ENCODE measurements at regions not wholly inside any gene's neighbourhood (a gene's known extent, or its start where the extent isn't known, plus 50 kb on each side); places are given as distances from the start of the nearest gene placed in this dataset.

GRCh38 chr17:54157542-54157941 lies 334.8 kb downstream of the KIF2B start:
- WGBS, 2 donors, result 85 to 89% methylated on average over 2 of the region's 2 CpGs
- Histone ChIP-seq H3K4me1 (no peaks in the 10 kb centered on the region), H3K27ac (no peak overlapping the region), H3K4me3 (replicated peaks in 1 of 3) (no peak overlapping the region), H3K36me3 (no peaks in the 10 kb centered on the region), H3K9me3 (no peaks in the 10 kb centered on the region), H3K27me3 (no peaks in the 10 kb centered on the region)
- TF ChIP-seq POLR2A (IDR thresholded peaks at IDR 0.05) (no peak), CTCF (IDR thresholded peaks at IDR 0.05) (no peak)
- DNase-seq, result no peak
- intact Hi-C loops (cut with DNase I), result no loop called here

GRCh38 chr17:54172096-54172984 lies 349.6 kb downstream of the KIF2B start:
- no peaks in the 10 kb centered on the region for H3K36me3 ChIP-seq
- no peak overlapping the region for H3K27ac ChIP-seq
- no peaks in the 10 kb centered on the region for H3K27me3 ChIP-seq
- no peaks in the 10 kb centered on the region for H3K4me1 ChIP-seq
- intact Hi-C loops (cut with DNase I), result no loop called here
- 35 to 38% methylated on average over 3 of the region's 3 CpGs for WGBS, 2 donors
- TF ChIP-seq CTCF (IDR thresholded peaks at IDR 0.05) (peak in 4 of 6 experiments; percentile 45 to 67 (median 62)), POLR2A (IDR thresholded peaks at IDR 0.05) (no peak)
- no peaks in the 10 kb centered on the region for H3K9me3 ChIP-seq
- no peak overlapping the region for H3K4me3 ChIP-seq (replicated peaks in 1 of 3)
- DNase-seq, result peak; percentile 9 to 21

- Histone ChIP-seq H3K27me3 (no peaks in the 10 kb centered on the region), H3K4me3 (replicated peaks in 1 of 3) (no peak overlapping the region), H3K36me3 (no peaks in the 10 kb centered on the region), H3K27ac (no peak overlapping the region), H3K9me3 (no peaks in the 10 kb centered on the region), H3K4me1 (no peaks in the 10 kb centered on the region)
- no peak for TF ChIP-seq POLR2A (IDR thresholded peaks at IDR 0.05)
- TF ChIP-seq CTCF (IDR thresholded peaks at IDR 0.05), result no peak
- intact Hi-C loops (cut with DNase I), result no loop called here
- no peak for DNase-seq
Measured at GRCh38 chr17:54172985-54173316, 350.2 kb downstream of the KIF2B start.

GRCh38 chr17:54177606-54178308 lies 355.0 kb downstream of the KIF2B start:
- no peak for TF ChIP-seq POLR2A (IDR thresholded peaks at IDR 0.05)
- no peak for TF ChIP-seq CTCF (IDR thresholded peaks at IDR 0.05)
- Histone ChIP-seq H3K27ac (no peak overlapping the region), H3K9me3 (no peaks in the 10 kb centered on the region), H3K27me3 (no peaks in the 10 kb centered on the region), H3K36me3 (no peaks in the 10 kb centered on the region), H3K4me3 (replicated peaks in 1 of 3) (no peak overlapping the region), H3K4me1 (no peaks in the 10 kb centered on the region)
- 84 to 85% methylated on average over 4 of the region's 4 CpGs for WGBS, 2 donors
- DNase-seq, result no peak
- intact Hi-C loops (cut with DNase I), result no loop called here

- Histone ChIP-seq H3K4me1 (no peaks in the 10 kb centered on the region), H3K9me3 (no peaks in the 10 kb centered on the region), H3K4me3 (replicated peaks in 1 of 3) (no peak overlapping the region), H3K27me3 (no peaks in the 10 kb centered on the region), H3K27ac (no peak overlapping the region), H3K36me3 (no peaks in the 10 kb centered on the region)
- no peak for DNase-seq
- intact Hi-C loops (cut with DNase I), result no loop called here
- WGBS, 2 donors, result 59 to 69% methylated on average over 4 of the region's 4 CpGs
- no peak for TF ChIP-seq POLR2A (IDR thresholded peaks at IDR 0.05)
- TF ChIP-seq CTCF (IDR thresholded peaks at IDR 0.05), result no peak
Measured at GRCh38 chr17:54180950-54181349, 358.2 kb downstream of the KIF2B start.
